ENCODE measurements at regions not wholly inside any gene's neighbourhood (a gene's known extent, or its start where the extent isn't known, plus 50 kb on each side); places are given as distances from the start of the nearest gene placed in this dataset.

GRCh38 chr15:39143479-39143878, 437.4 kb upstream of the THBS1 start:
- Histone ChIP-seq H3K4me3 (ENCODE audit: insufficient read depth, low read length) (no peak overlapping the region), H3K4me2 (ENCODE audit: insufficient read depth, low read length) (no peak overlapping the region), H4K20me1 (ENCODE audit: insufficient read depth, low read length) (no peaks in the 10 kb centered on the region), H3K27ac (ENCODE audit: low read depth, low read length) (no peak overlapping the region), H3K79me2 (ENCODE audit: insufficient read depth, low read length) (no peaks in the 10 kb centered on the region), H3K36me3 (ENCODE audit: insufficient read depth, low read length) (no peaks in the 10 kb centered on the region), H3K4me1 (ENCODE audit: insufficient read depth, low read length) (peaks cover 50% of the 10 kb centered on the region), H2AFZ (ENCODE audit: low read length) (no peak overlapping the region), H3K27me3 (ENCODE audit: insufficient read depth, low read length) (no peaks in the 10 kb centered on the region), H3K9me3 (ENCODE audit: low read depth, low read length) (no peaks in the 10 kb centered on the region)
- no peak for DNase-seq (ENCODE audit: insufficient read length, low spot score, missing footprints)
- TF ChIP-seq CTCF (IDR thresholded peaks at IDR 0.05; ENCODE audit: extremely low read depth, low read depth, low read length), result no peak

GRCh38 chr15:39144051-39144450, 436.8 kb upstream of the THBS1 start:
- Histone ChIP-seq H3K79me2 (ENCODE audit: insufficient read depth, low read length) (no peaks in the 10 kb centered on the region), H4K20me1 (ENCODE audit: insufficient read depth, low read length) (no peaks in the 10 kb centered on the region), H3K36me3 (ENCODE audit: insufficient read depth, low read length) (no peaks in the 10 kb centered on the region), H3K4me2 (ENCODE audit: insufficient read depth, low read length) (no peak overlapping the region), H3K27me3 (ENCODE audit: insufficient read depth, low read length) (no peaks in the 10 kb centered on the region), H3K4me1 (ENCODE audit: insufficient read depth, low read length) (peaks cover 50% of the 10 kb centered on the region), H3K4me3 (ENCODE audit: insufficient read depth, low read length) (no peak overlapping the region), H3K27ac (ENCODE audit: low read depth, low read length) (no peak overlapping the region), H3K9me3 (ENCODE audit: low read depth, low read length) (no peaks in the 10 kb centered on the region), H2AFZ (ENCODE audit: low read length) (no peak overlapping the region)
- no peak for DNase-seq (ENCODE audit: insufficient read length, low spot score, missing footprints)
- TF ChIP-seq CTCF (IDR thresholded peaks at IDR 0.05; ENCODE audit: extremely low read depth, low read depth, low read length), result no peak

GRCh38 chr15:39144613-39145499, 436.0 kb upstream of the THBS1 start:
- Histone ChIP-seq H3K4me3 (ENCODE audit: insufficient read depth, low read length) (no peak overlapping the region), H3K27me3 (ENCODE audit: insufficient read depth, low read length) (no peaks in the 10 kb centered on the region), H3K79me2 (ENCODE audit: insufficient read depth, low read length) (no peaks in the 10 kb centered on the region), H3K36me3 (ENCODE audit: insufficient read depth, low read length) (no peaks in the 10 kb centered on the region), H3K4me1 (ENCODE audit: insufficient read depth, low read length) (peaks cover 46% of the 10 kb centered on the region), H3K4me2 (ENCODE audit: insufficient read depth, low read length) (no peak overlapping the region), H3K27ac (ENCODE audit: low read depth, low read length) (peak overlapping the region; percentile 30), H3K9me3 (ENCODE audit: low read depth, low read length) (no peaks in the 10 kb centered on the region), H4K20me1 (ENCODE audit: insufficient read depth, low read length) (no peaks in the 10 kb centered on the region), H2AFZ (ENCODE audit: low read length) (peak overlapping the region; percentile 17)
- no peak for DNase-seq (ENCODE audit: insufficient read length, low spot score, missing footprints)
- no peak for TF ChIP-seq CTCF (IDR thresholded peaks at IDR 0.05; ENCODE audit: extremely low read depth, low read depth, low read length)

GRCh38 chr15:39145854-39146625, 434.8 kb upstream of the THBS1 start:
- no peaks in the 10 kb centered on the region for H3K27me3 ChIP-seq (ENCODE audit: insufficient read depth, low read length)
- no peaks in the 10 kb centered on the region for H3K36me3 ChIP-seq (ENCODE audit: insufficient read depth, low read length)
- DNase-seq (ENCODE audit: insufficient read length, low spot score, missing footprints), result peak; percentile 29
- no peak for TF ChIP-seq CTCF (IDR thresholded peaks at IDR 0.05; ENCODE audit: extremely low read depth, low read depth, low read length)
- no peaks in the 10 kb centered on the region for H3K9me3 ChIP-seq (ENCODE audit: low read depth, low read length)
- no peak overlapping the region for H3K4me3 ChIP-seq (ENCODE audit: insufficient read depth, low read length)
- peak overlapping the region; percentile 40 for H3K27ac ChIP-seq (ENCODE audit: low read depth, low read length)
- no peak overlapping the region for H2AFZ ChIP-seq (ENCODE audit: low read length)
- peak overlapping the region; percentile 21 for H3K4me2 ChIP-seq (ENCODE audit: insufficient read depth, low read length)
- no peaks in the 10 kb centered on the region for H4K20me1 ChIP-seq (ENCODE audit: insufficient read depth, low read length)
- H3K79me2 ChIP-seq (ENCODE audit: insufficient read depth, low read length), result no peaks in the 10 kb centered on the region
- peaks cover 34% of the 10 kb centered on the region for H3K4me1 ChIP-seq (ENCODE audit: insufficient read depth, low read length)

All from osteoblast (primary cell).